Fibroblast of pulmonary artery (primary cell): ENCODE measurements at regions not wholly inside any gene's neighbourhood (a gene's known extent, or its start where the extent isn't known, plus 50 kb on each side); places are given as distances from the start of the nearest gene placed in this dataset.

Experiments
- DNase-seq: peaks from one replicate; pipeline ENCODE4 v3.0.0-alpha.2; 2010; ENCODE audit warnings: low read depth
- H3K4me3 ChIP-seq: replicated peaks from 2 replicates; pipeline ENCODE4 v1.5.1; 2011; ENCODE audit warnings: low read depth, mild to moderate bottlenecking, control low read depth, low read length, moderate library complexity
- TF ChIP-seq, protein P1 (sequence below): IDR thresholded peaks from 2 replicates; pipeline ENCODE4 v1.5.1; 2011; ENCODE audit warnings: mild to moderate bottlenecking, control low read depth, low read length, inconsistent platforms; ENCODE audit errors: missing control alignments

GRCh38 chr1:98053471-98054366 is 132.9 kb upstream of the DPYD start:
- DNase-seq, result peak; percentile 75
- peak overlapping the region; percentile 34 for H3K4me3 ChIP-seq
- TF ChIP-seq, protein P1, sequence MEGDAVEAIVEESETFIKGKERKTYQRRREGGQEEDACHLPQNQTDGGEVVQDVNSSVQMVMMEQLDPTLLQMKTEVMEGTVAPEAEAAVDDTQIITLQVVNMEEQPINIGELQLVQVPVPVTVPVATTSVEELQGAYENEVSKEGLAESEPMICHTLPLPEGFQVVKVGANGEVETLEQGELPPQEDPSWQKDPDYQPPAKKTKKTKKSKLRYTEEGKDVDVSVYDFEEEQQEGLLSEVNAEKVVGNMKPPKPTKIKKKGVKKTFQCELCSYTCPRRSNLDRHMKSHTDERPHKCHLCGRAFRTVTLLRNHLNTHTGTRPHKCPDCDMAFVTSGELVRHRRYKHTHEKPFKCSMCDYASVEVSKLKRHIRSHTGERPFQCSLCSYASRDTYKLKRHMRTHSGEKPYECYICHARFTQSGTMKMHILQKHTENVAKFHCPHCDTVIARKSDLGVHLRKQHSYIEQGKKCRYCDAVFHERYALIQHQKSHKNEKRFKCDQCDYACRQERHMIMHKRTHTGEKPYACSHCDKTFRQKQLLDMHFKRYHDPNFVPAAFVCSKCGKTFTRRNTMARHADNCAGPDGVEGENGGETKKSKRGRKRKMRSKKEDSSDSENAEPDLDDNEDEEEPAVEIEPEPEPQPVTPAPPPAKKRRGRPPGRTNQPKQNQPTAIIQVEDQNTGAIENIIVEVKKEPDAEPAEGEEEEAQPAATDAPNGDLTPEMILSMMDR, result no peak

DNA sequence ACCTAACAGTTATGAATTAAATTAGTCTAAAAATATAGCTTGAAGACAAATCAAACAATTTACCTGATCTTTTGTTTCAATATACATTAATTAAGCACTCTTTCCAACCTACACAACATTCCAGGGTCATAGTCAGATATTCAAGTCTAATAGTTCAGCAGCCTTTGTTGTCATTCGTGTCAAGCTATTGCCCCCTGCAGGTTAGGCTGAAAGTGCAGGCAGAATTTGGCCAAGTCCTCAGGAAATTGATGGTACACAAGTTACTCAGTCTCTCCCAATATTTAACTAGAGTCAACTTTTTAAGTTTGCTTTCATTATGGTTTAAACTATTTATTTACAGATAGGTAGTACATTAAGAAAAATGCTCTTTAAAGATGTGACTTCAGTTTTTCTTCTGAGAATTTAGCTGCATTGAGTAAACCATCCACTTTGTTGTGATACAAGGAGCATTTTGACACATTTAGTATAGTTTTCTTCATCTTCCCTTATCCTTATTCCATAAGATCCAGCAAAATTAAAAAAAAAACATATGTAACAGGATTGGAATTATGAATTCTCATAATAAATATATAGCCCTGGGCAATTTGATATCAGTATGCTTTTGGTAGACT is 130.3 kb upstream of the DPYD start:
- TF ChIP-seq, protein P1, result peak; percentile 98
- DNase-seq, result peak; percentile 87

GRCh38 chr1:98049370-98050135 is 128.7 kb upstream of the DPYD start:
- TF ChIP-seq, protein P1, result no peak
- peak overlapping the region; percentile 57 for H3K4me3 ChIP-seq

More for the DNA sequence above, 130.3 kb upstream of the DPYD start:
- H3K4me3 ChIP-seq, result no peak overlapping the region

DNA sequence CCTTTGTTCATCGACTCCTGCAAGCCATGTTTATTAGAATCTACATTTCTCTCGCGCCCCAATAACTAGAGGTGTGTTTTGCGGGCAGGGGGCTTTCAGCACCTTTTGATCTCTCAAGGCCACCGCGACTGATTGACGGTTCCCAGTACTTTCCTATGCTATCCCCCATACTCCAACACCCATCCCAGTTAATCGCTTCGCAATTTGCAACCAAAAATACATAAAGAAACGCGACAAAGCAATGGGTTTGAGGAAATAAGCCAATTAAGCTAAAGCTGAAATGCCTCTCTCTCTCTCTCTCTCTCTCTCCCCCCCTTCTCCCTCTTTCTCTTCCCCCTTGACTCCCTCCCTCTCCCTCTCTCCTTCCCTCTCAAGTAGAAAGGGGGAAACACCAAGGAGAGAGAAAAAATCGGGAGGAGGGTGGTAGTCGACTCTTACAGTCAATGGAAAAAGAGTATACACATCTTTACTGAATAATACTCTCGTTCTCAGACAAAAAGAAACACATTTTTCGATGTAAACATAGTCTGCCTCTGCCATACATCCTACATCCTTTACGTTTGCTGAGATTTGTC is 128.0 kb upstream of the DPYD start:
- DNase-seq, result no peak
- TF ChIP-seq, protein P1, result no peak
- H3K4me3 ChIP-seq, result peak overlapping the region; percentile 57

More at GRCh38 chr1:98049370-98050135, 128.7 kb upstream of the DPYD start:
- no peak for DNase-seq

- DNase-seq, result peak; percentile 93
- peak overlapping the region; percentile 57 for H3K4me3 ChIP-seq
- TF ChIP-seq, protein P1, result no peak
Observed at GRCh38 chr1:98048244-98048643, 127.4 kb upstream of the DPYD start.

- H3K4me3 ChIP-seq, result no peak overlapping the region
- TF ChIP-seq, protein P1, result no peak
- DNase-seq, result no peak
Observed at GRCh38 chr1:98047171-98047570, 126.3 kb upstream of the DPYD start.
